ENCODE measurements at regions not wholly inside any gene's neighbourhood (a gene's known extent, or its start where the extent isn't known, plus 50 kb on each side); places are given as distances from the start of the nearest gene placed in this dataset.

DNA sequence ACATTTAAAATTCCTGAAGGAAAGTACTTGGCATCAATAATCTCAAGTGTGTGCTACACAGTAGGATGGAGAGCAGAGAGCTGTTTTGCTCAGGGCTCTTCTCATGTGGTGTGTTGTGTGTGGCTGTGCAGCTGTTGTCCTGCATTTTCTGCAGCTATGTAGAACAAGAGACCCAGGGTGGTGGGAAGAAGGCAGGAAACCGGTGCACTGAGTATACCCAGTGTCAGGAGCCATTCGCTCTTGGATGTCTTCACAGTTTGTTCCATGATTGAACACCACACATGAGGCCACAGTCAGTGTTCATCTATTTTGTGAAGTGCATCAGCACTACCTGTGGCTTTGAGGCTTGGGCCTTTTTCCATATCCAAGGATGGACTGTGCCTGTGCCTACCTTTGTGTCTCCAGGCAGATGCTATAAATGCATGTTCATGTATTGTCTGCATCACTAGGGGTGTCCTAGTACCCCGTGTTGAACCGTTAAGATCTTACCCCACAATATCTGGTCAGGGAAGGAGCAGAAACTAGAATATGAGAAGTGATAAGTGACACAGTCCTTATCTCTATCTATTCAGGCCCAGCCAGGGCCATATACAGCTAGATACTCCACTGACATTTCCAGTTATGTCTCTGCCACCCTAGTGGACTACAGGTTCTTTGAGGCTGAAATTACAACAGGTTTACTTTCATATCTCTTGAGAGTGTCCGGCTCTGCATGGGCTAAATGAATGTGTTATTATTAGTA lies 194.3 kb downstream of the NR2F2 start:
- DNase-seq (ENCODE audit: low spot score) = no peak

DNA sequence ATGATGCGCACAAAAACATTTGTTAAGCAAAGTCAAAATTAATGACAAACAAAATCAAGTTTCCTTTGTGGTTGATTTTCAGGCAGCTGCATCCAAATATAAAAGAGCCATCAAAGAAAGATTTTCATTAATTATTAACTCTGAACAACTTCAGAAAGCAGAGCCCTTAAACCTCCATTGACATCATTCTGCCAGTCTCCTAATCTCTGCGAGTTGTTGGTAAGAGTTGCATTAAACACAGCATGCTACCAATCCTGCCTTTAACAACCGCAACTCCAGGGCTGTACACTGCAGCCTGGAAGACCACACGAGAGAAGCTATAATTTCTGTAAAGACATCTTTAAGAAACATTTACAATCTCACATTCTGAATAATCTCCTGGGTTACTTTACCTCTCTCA lies 204.6 kb downstream of the NR2F2 start:
- DNase-seq (ENCODE audit: low spot score) = no peak

- DNase-seq (ENCODE audit: low spot score) = no peak
Observed at GRCh38 chr15:96538491-96538890, 208.0 kb downstream of the NR2F2 start.

- no peak for DNase-seq (ENCODE audit: low spot score)
Observed at GRCh38 chr15:96540283-96540682, 209.8 kb downstream of the NR2F2 start.

DNA sequence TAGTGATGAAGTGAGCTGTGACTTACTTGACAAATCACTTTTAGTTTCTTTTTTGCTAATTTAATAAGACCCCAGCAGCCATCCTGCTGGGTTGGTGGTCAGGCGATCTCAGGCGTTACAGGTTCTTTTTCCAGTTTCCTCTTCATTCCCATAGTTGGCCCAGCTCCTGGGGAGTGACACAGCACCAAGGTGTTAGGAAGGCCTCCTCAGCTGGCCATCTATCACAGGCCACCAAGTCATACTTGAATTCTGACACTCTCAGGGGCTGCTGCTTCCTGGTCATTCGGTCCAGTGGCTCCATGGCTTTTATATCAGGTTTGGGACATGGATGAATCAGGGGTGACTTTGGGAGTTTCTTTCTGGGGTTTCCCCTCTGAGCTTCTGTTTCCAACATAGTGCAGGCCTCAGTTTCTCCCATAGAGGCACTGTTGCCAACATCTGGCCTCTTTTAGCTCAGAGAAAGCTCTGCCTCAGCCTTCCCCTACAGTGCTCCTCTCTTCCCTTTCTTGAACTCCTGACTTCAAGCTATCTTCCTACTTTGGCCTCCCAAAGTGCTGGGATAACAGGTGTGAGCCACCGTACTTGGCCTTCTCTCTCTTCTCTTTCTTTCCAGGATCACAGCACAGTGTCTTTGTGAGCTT lies 211.8 kb downstream of the NR2F2 start:
- DNase-seq (ENCODE audit: low spot score) = no peak

DNA sequence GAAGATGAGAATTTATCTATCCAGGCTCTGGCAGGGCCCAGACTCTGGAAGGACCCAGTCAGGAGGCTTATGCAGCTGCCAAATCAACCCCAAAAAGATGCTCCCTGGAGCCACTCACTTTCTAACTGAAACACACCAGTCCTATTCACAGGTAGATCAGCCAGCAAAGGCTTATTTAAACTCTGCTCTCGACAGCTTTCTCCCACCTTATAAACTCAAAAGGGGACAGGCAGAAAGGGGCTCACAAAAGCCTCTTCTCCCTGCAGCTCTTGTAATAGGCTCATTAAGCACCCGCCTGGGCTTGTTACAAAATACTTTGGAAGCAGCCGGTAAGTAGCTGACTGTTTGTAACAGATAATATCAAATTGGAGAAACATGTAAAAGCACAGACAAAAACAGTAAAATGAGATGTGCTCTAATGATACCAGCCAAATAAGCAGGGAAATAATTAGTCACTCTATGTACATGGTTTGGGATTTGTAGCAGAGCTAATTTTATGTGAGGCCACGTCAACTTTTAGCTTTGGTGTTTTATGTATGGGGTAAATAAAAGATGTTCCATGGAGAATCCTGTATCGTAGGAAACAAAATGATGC lies 213.8 kb downstream of the NR2F2 start:
- DNase-seq (ENCODE audit: low spot score) = no peak

- no peak for DNase-seq (ENCODE audit: low spot score)
Observed at GRCh38 chr15:96549136-96549535, 218.6 kb downstream of the NR2F2 start.

DNA sequence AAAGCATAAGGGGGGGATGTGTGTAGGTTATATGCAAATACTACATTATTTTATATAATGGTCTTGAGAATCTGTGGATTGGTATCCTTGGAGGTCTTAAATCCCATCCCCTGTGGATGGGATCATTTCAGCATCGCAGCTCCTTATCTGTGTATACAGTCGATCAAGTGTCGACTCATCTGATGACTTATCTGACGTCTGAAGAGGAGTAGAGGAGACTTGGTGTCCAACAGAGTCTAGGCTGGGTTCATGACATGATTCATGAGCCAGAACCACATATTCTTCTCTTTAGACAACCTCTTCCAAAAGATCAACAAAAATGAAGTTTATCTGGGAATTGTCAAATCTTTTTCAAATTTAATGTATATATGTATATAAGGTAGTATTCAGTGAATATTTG lies 220.7 kb downstream of the NR2F2 start:
- DNase-seq (ENCODE audit: low spot score) = no peak

DNA sequence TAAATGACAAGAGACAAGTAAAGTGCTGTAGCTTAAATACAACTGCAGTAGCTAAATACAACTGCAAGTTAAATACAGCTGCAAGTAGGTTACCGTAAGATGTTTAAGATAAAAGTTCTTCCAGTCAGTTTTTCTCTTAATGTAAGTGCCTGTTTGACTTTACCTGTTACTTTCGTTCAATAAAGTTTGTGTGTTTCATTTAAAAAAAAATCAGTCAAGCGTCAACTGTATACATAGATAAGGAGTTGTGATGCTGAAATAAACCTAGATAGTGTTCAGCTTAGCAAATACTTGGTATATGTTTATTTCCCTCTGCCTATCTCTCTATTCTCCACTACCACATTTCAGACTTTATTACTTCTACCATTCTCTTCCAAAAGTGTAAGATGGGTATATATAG lies 221.2 kb downstream of the NR2F2 start:
- DNase-seq (ENCODE audit: low spot score) = no peak

DNA sequence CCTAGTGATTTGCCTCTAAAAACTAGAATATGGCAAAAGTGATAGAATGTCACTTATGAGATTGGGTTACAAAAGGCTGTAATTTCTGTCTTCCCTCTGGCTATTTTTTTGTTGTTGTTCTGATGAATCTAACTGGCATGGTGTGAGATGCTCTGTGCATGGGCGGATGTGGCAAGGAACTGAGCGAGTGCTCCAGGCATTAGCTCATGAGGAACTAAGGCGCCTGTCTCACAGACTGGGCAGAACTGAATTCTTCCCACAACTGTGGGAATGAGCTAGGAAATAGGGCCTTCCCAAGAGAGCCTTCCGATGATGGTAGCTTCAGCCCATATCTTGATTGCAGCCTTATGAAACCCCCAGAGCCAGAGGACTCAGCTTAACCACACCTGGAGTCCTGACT lies 222.5 kb downstream of the NR2F2 start:
- no peak for DNase-seq (ENCODE audit: low spot score)

- DNase-seq (ENCODE audit: low spot score) = no peak
Observed at GRCh38 chr15:96553451-96553850, 223.0 kb downstream of the NR2F2 start.

DNA sequence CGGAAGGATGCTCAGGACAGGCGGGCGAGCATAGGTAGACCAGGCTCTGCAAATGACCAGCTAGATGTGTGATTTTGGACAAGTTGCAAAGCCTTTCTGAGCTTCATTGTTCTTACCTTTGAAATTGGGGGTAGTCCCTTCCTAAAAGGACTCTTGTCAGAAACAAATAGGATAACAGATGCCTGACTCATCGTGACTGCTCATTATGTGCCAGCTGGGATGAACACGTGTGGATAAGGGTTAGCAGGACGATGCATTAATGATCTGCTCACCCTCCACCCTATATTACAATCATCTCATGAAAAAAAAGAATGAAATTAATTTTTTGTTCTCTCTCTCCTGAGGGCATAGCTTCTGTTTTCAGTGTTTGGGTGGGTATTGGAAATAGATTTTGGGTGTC lies 223.4 kb downstream of the NR2F2 start:
- DNase-seq (ENCODE audit: low spot score) = no peak

- DNase-seq (ENCODE audit: low spot score) = no peak
Observed at GRCh38 chr15:96554541-96554940, 224.0 kb downstream of the NR2F2 start.

DNA sequence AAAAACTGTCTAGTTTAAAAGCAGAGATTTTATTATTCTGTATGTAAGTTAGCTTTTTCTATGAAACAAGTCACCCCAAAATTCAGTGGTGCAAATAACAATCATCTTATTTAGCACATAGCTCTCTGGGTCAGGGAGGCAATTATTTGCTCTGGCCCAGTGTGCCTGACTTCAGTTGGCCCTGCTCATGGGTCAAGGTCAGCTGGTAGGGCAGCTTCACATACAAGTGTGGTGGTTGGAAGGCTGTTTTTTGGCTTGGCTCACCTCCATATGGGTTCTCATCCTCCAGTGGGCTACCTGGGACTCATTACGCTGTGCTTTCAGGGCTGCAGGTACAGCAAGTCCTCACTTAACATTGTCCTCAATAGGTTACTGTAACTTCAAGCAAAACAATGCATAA lies 228.6 kb downstream of the NR2F2 start:
- DNase-seq (ENCODE audit: low spot score) = no peak

DNA sequence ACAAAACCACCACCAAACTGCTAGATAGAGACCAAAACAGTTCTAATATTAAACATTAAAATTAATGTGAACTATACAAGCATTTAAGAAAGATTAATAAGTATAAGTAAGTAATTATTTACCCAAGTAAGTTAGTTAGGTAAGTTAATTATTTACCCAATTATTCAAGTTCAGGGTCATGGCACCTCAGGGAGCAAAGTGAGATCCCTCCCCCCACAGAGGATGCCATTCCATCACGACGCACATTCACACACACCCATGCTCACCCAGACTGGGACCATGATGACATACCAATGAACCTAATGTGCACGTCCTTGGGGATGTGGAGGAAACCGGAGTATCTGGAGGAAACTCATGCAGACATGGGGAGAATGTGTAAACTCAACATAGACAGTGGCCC lies 229.1 kb downstream of the NR2F2 start:
- no peak for DNase-seq (ENCODE audit: low spot score)

GRCh38 chr15:96560246-96560895 lies 229.9 kb downstream of the NR2F2 start:
- DNase-seq (ENCODE audit: low spot score) = no peak

GRCh38 chr15:96561593-96561992 lies 231.1 kb downstream of the NR2F2 start:
- no peak for DNase-seq (ENCODE audit: low spot score)

DNA sequence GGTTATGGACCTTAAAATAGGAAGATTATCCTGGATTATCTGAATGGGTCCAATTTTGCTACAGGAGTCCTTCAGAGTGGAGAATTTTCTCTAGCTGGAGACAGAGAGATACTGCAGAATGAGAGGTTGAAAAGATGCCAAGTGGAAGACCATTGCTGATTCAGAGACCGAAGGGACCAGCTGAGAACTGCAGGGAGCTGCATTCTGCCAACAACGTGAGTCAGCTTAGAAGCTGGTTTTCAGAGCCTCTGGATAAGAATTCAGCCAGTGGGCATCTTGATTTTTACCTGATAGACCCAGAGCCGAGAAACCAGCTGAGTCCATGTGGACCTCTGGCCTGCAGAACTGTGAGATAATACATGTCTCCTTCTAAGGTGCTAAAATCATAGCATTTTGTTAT lies 234.0 kb downstream of the NR2F2 start:
- DNase-seq (ENCODE audit: low spot score) = no peak

GRCh38 chr15:96565266-96565665 lies 234.8 kb downstream of the NR2F2 start:
- DNase-seq (ENCODE audit: low spot score) = no peak

DNA sequence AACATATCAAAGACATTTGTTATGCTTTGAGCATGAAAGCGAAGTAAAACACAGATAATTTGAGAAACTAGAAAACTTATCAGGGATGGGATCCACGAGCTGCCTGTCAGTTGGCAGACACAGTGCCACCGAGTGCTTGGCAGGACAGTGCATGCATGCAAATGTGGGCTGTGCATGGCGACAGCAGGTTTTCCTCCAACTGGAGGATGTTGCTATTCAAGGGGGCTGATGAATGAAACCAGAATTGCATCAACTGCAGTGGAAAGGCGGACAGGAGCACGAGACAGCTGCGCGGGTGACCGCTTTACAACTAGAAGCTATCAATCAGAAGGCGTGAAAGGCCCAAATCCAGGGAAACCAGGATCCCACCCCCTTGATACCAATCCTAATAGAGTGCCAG lies 244.3 kb downstream of the NR2F2 start:
- DNase-seq (ENCODE audit: low spot score) = no peak

- no peak for DNase-seq (ENCODE audit: low spot score)
Observed at GRCh38 chr15:96576596-96576995, 246.1 kb downstream of the NR2F2 start.

DNA sequence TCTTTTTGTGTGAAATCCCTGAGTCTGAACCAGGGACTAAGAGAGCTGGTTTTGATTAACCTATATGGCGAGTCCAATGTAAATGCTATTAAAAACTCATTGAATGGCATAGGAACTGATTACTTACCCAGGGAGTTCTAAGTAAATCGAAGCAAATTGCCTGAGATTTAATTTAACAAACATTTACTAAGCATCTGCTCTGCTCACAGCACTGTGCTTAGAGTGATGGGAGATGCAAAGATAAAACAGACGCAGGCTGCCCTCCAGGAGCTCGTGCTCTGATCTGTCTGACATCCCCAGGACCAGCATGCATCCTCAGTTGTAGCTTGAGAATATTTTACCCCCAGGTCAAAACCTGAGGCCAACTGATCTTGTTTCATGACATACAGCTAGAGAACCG lies 247.9 kb downstream of the NR2F2 start:
- DNase-seq (ENCODE audit: low spot score) = no peak

GRCh38 chr15:96581371-96581770 lies 250.9 kb downstream of the NR2F2 start:
- DNase-seq (ENCODE audit: low spot score) = no peak

Data from COLO829 (cell line).